PC-9 (cell line): ENCODE measurements at regions not wholly inside any gene's neighbourhood (a gene's known extent, or its start where the extent isn't known, plus 50 kb on each side); places are given as distances from the start of the nearest gene placed in this dataset.

Experiments used
- BruUV-seq: library from RNA; stranded (reverse); fragments of 400-500 nt; replicated peaks from 2 replicates; lab custom pipeline; 2021; lab: Mats Ljungman, UMichigan
- CTCF ChIA-PET: fragments of 300-600 bp; sonication (Branson Sonifier 250); formaldehyde crosslinking; loops from one replicate; lab custom pipeline; 2022; ENCODE audit warnings: antibody characterized with exemption; lab: Charles Lee
- POLR2A ChIA-PET: fragments of 300-600 bp; sonication (Branson Sonifier 250); formaldehyde crosslinking; loops from one replicate; lab custom pipeline; 2022; ENCODE audit warnings: antibody characterized with exemption; ENCODE audit not compliant: unreplicated experiment; lab: Charles Lee
- DNase-seq, 2 experiments: peaks; one replicate each; pipeline versions ENCODE4 v3.0.0 to v3.0.0-alpha.2; 2015 to 2022; ENCODE audit warnings: mixed read lengths in 1 of 2
- H2AFZ ChIP-seq: fragments of 200-600 bp; sonication (generic); 2 replicates; pipeline ENCODE4 v1.8.1; 2017; ENCODE audit warnings: antibody characterized with exemption
- H3F3A ChIP-seq: fragments of 200-600 bp; sonication (generic); 2 replicates; pipeline ENCODE4 v1.8.1; 2017; ENCODE audit warnings: antibody characterized with exemption, mild to moderate bottlenecking, low read depth; ENCODE audit not compliant: insufficient read depth
- H3K27ac ChIP-seq: fragments of 200-600 bp; sonication (generic); 2 replicates; pipeline ENCODE4 v1.6.1; 2016; ENCODE audit warnings: mixed run types
- H3K27me3 ChIP-seq: fragments of 200-600 bp; sonication (generic); 2 replicates; pipeline ENCODE4 v1.6.1; 2016; ENCODE audit warnings: low read depth, mixed run types; ENCODE audit not compliant: insufficient read depth
- H3K36me3 ChIP-seq: fragments of 200-600 bp; sonication (generic); 2 replicates; pipeline ENCODE4 v1.6.1; 2016; ENCODE audit warnings: low read depth, mixed run types
- H3K4me1 ChIP-seq: fragments of 200-600 bp; sonication (generic); replicated peaks from 2 replicates; pipeline ENCODE4 v1.6.1; 2016; ENCODE audit warnings: mixed run types; ENCODE audit not compliant: insufficient read depth
- H3K4me2 ChIP-seq: fragments of 200-600 bp; sonication (generic); 2 replicates; pipeline ENCODE4 v1.6.1; 2017; ENCODE audit warnings: mixed run types
- H3K4me3 ChIP-seq: fragments of 200-600 bp; sonication (generic); 2 replicates; pipeline ENCODE4 v1.6.1; 2016; ENCODE audit warnings: mixed run types
- H3K79me2 ChIP-seq: fragments of 200-600 bp; sonication (generic); 2 replicates; pipeline ENCODE4 v1.6.1; 2017; ENCODE audit warnings: low read depth, mixed run types
- H3K9me2 ChIP-seq: fragments of 200-600 bp; sonication (generic); 2 replicates; pipeline ENCODE4 v1.8.1; 2017; ENCODE audit warnings: mild to moderate bottlenecking; ENCODE audit not compliant: insufficient read depth
- H3K9me3 ChIP-seq: fragments of 200-600 bp; sonication (generic); 2 replicates; pipeline ENCODE4 v1.8.1; 2016; ENCODE audit warnings: low read depth; ENCODE audit not compliant: insufficient read depth
- H4K20me1 ChIP-seq: fragments of 200-600 bp; sonication (generic); 2 replicates; pipeline ENCODE4 v1.8.1; 2017; ENCODE audit not compliant: insufficient read depth
- CTCF ChIP-seq: fragments of 200-600 bp; sonication (generic); conservative IDR thresholded peaks from 2 replicates; pipeline ENCODE4 v1.6.1; 2017; ENCODE audit warnings: mixed run types, antibody characterized with exemption, mild to moderate bottlenecking, moderate library complexity
- EZH2 ChIP-seq: fragments of 200-600 bp; sonication (generic); IDR thresholded peaks from 2 replicates; pipeline ENCODE4 v1.8.0; 2017; ENCODE audit warnings: antibody characterized with exemption, low read depth
- intact Hi-C: fragments of 100-400 bp; cut with micrococcal nuclease; formaldehyde crosslinking; loops from one replicate; pipeline ENCODE4 v1.10.0; 2022; ENCODE audit not compliant: unreplicated experiment

DNA sequence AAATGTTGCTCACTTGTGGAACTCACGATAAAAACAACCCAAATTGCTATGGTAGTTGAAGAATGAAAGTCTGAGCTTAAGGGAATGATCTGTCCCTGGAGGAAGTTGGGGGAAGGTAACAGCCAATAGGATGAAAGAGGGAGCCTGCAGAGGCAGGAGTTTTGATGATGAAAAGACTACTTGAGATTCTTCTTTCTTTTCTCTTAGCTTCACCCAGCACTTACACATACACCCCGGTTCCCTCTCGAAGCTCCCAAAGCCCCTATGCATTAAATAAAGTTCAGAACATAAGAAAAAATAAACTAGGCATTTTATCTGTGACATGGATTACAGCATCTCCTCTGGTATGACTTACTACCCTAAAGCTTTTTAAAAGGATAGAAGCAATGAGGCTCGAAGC lies 122.9 kb upstream of the GATB start:
- H2AFZ ChIP-seq, result no peak overlapping the region
- POLR2A ChIA-PET, result no interaction called here
- intact Hi-C loops, result no loop called here

GRCh38 chr4:151882072-151882803 lies 121.4 kb upstream of the GATB start:
- H3K9me2 ChIP-seq, result no peaks in the 10 kb centered on the region
- H3K4me3 ChIP-seq, result no peak overlapping the region
- POLR2A ChIA-PET, result no interaction called here
- intact Hi-C loops, result no loop called here
- no peaks in the 10 kb centered on the region for H3K9me3 ChIP-seq
- DNase-seq, result no peak
- H3K27ac ChIP-seq, result no peak overlapping the region
- CTCF ChIA-PET, result no interaction called here
- no peaks in the 10 kb centered on the region for H3K4me1 ChIP-seq
- no peaks in the 10 kb centered on the region for H3K36me3 ChIP-seq
- TF ChIP-seq CTCF (no peak), EZH2 (no peak)
- H2AFZ ChIP-seq, result no peak overlapping the region
- no peaks in the 10 kb centered on the region for H4K20me1 ChIP-seq
- no TSS peak for BruUV-seq
- no peaks in the 10 kb centered on the region for H3K27me3 ChIP-seq
- H3F3A ChIP-seq, result no peaks in the 10 kb centered on the region
- no peak overlapping the region for H3K4me2 ChIP-seq
- H3K79me2 ChIP-seq, result no peaks in the 10 kb centered on the region

More for the DNA sequence above, 122.9 kb upstream of the GATB start:
- H3K79me2 ChIP-seq, result no peaks in the 10 kb centered on the region
- no peak overlapping the region for H3K4me2 ChIP-seq
- TF ChIP-seq EZH2 (no peak), CTCF (no peak)
- no peaks in the 10 kb centered on the region for H3K27me3 ChIP-seq
- no peaks in the 10 kb centered on the region for H3K36me3 ChIP-seq
- H3K4me1 ChIP-seq, result no peaks in the 10 kb centered on the region
- DNase-seq, result no peak
- H3K9me2 ChIP-seq, result no peaks in the 10 kb centered on the region
- no peaks in the 10 kb centered on the region for H3K9me3 ChIP-seq
- H4K20me1 ChIP-seq, result no peaks in the 10 kb centered on the region
- H3K4me3 ChIP-seq, result no peak overlapping the region
- no TSS peak for BruUV-seq
- CTCF ChIA-PET, result no interaction called here
- H3F3A ChIP-seq, result no peaks in the 10 kb centered on the region
- H3K27ac ChIP-seq, result no peak overlapping the region

DNA sequence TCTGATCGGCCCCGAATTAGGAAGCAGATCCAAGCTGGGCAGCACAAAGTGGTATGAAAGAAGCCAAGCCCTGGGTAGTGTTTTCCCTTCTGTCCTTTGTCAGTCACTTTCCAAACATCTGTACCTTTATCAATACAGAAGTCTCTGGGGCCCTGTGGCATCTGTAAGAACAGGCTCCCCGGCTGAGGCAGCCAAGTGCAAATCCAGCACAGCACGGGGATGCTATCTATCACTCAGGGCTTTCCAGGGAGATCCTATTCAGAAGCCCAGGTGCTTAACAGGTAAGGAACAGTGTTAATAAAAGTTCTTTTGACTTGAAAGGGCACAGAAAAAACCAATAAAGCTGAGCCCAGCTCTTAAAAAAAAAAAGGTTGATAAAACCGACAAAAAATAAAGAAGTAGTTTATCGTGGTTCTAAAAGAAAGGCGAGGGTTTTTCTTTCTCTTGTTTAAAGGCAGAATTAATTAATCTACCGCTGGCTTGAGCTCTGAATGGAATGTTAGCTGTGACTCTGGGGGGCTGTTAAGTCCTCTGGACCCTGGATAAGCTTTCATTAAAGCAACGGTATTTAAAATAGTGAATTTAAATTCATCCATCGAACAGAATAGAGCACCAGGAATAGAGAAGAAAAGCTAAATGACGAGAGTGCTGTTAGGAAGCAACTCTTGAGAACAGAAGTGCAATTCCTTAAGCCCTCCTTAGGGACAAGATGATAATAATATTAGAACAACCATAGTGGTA lies 119.1 kb upstream of the GATB start:
- Histone ChIP-seq H3K4me1 (no peaks in the 10 kb centered on the region), H3K9me2 (no peaks in the 10 kb centered on the region), H3K4me2 (no peak overlapping the region), H3F3A (no peaks in the 10 kb centered on the region), H4K20me1 (no peaks in the 10 kb centered on the region), H3K79me2 (no peaks in the 10 kb centered on the region), H3K4me3 (no peak overlapping the region), H2AFZ (no peak overlapping the region), H3K27ac (no peak overlapping the region), H3K27me3 (no peaks in the 10 kb centered on the region), H3K9me3 (no peaks in the 10 kb centered on the region), H3K36me3 (no peaks in the 10 kb centered on the region)
- POLR2A ChIA-PET, result no interaction called here
- BruUV-seq, result no TSS peak
- TF ChIP-seq EZH2 (no peak), CTCF (no peak)
- CTCF ChIA-PET, result no interaction called here
- intact Hi-C loops, result no loop called here
- DNase-seq, result no peak
